ENCODE measurements at regions not wholly inside any gene's neighbourhood (a gene's known extent, or its start where the extent isn't known, plus 50 kb on each side); places are given as distances from the start of the nearest gene placed in this dataset.
A peak's percentile ranks its signal among the peaks of the same experiment; 100 is the strongest.

DNA sequence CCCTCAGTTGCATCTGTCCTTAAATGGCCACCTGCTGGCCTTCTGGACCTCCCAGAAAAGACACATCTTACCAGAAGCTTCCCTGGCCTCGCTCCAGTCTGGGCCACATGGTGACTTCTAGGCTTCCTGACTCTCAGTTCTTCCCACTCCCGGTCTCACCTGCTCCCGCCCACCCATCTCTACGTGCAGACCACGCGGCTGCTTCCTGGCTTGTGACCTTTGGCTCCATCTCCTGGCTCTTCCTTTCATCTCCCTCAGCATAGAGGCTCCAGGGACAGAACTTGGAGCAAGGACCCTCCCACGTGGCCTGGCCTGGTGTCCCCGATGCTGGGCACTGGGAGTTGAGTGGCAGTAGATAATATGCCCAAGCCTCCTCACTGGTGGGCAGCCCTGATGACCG lies 124.9 kb upstream of the IRF2BP2 start:
- no peaks in the 10 kb centered on the region for H3K27me3 ChIP-seq (replicated peaks in 1 of 4; ENCODE audit: control extremely low read depth in 1 of 4, control insufficient read depth in 3 of 4, insufficient read depth in 4 of 4, low read length in 3 of 4)
- Mint-ChIP-seq H3K27me3 (no peaks in the 10 kb centered on the region), H3K27ac (no peak overlapping the region), H3K9me3 (ENCODE audit: insufficient read depth) (no peaks in the 10 kb centered on the region), H3K4me1 (peaks cover 24% of the 10 kb centered on the region), H3K4me3 (no peak overlapping the region)
- H3K4me1 ChIP-seq (ENCODE audit: control insufficient read depth in 2 of 2, insufficient read depth in 2 of 2, low read length in 2 of 2): peaks cover 22 to 24% of the 10 kb centered on the region in 2 donors
- intact Hi-C loops (cut with micrococcal nuclease): no loop called here
- 80% methylated on average over 8 of the region's 9 CpGs for WGBS (ENCODE audit: insufficient coverage)
- DNase-seq: no peak
- no peaks in the 10 kb centered on the region for H3K36me3 ChIP-seq (replicated peaks in 1 of 2; ENCODE audit: control extremely low read depth in 1 of 2, control insufficient read depth in 1 of 2, extremely low read depth in 1 of 2, insufficient read depth in 2 of 2, low read length in 1 of 2)
- H4K20me1 ChIP-seq (ENCODE audit: control insufficient read depth, insufficient read depth, low read length, poor library complexity, severe bottlenecking): no peaks in the 10 kb centered on the region
- no peaks in the 10 kb centered on the region for H3K79me2 ChIP-seq (ENCODE audit: control insufficient read depth, insufficient read depth, low read length)
- TF ChIP-seq, protein P1, sequence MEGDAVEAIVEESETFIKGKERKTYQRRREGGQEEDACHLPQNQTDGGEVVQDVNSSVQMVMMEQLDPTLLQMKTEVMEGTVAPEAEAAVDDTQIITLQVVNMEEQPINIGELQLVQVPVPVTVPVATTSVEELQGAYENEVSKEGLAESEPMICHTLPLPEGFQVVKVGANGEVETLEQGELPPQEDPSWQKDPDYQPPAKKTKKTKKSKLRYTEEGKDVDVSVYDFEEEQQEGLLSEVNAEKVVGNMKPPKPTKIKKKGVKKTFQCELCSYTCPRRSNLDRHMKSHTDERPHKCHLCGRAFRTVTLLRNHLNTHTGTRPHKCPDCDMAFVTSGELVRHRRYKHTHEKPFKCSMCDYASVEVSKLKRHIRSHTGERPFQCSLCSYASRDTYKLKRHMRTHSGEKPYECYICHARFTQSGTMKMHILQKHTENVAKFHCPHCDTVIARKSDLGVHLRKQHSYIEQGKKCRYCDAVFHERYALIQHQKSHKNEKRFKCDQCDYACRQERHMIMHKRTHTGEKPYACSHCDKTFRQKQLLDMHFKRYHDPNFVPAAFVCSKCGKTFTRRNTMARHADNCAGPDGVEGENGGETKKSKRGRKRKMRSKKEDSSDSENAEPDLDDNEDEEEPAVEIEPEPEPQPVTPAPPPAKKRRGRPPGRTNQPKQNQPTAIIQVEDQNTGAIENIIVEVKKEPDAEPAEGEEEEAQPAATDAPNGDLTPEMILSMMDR (IDR thresholded peaks at IDR 0.05): no peak
- TF ChIP-seq EZH2 (IDR thresholded peaks at IDR 0.05; ENCODE audit: borderline replicate concordance, insufficient read depth, low read depth, low read length, poor library complexity, severe bottlenecking): no peak
- no peaks in the 10 kb centered on the region for H3K9me3 ChIP-seq (ENCODE audit: control extremely low read depth in 1 of 3, control insufficient read depth in 2 of 3, insufficient read depth in 1 of 3, low read length in 2 of 3)
- ATAC-seq (ENCODE audit: low read depth): no peak
- H3K4me2 ChIP-seq (replicated peaks; ENCODE audit: low read depth, low read length, poor library complexity, severe bottlenecking): no peak overlapping the region
- H3K9ac ChIP-seq (ENCODE audit: low read length): no peak overlapping the region
- ChIA-PET POLR2A (interaction anchor here (1.0 kb wide), 1 partner anchor 123 kb away, joined by 3 read pairs; no protein-coding TSS in a partner anchor), CTCF (no interaction called here)
- no peak overlapping the region for H3K4me3 ChIP-seq (ENCODE audit: control extremely low read depth in 1 of 5, extremely low read depth in 1 of 5, insufficient read depth in 1 of 5, low read depth in 2 of 5, low read length in 4 of 5)
- H2AFZ ChIP-seq (ENCODE audit: insufficient read depth, low read depth, low read length, poor library complexity, severe bottlenecking): no peak overlapping the region
- no peak overlapping the region for H3K27ac ChIP-seq (ENCODE audit: low read length in 2 of 2)

DNA sequence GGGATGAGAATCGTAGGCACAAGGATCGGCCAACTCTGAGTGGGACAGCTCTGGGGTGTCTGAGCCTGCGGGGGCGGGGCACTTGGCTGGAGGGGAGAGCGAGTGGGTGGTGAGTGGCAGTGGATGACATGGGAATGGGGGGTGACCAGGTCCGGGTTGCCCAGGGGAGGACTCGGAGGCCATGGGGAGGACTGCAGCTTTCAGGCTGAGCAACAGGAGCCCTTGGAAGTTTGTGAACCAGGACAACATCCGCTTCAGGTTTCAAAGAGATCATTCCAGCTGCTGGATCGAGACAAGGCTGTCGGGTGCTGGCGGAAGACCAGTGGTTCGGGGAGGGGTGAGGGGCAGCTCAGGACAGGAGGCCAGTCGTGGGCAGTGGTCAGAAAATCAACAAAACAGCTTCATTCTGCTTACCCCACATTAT lies 124.4 kb upstream of the IRF2BP2 start:
- Mint-ChIP-seq H3K4me1 (peaks cover 26% of the 10 kb centered on the region), H3K4me3 (no peak overlapping the region), H3K27ac (peak overlapping the region; percentile 16), H3K27me3 (no peaks in the 10 kb centered on the region), H3K9me3 (ENCODE audit: insufficient read depth) (no peaks in the 10 kb centered on the region)
- intact Hi-C loops (cut with micrococcal nuclease): no loop called here
- no peak for TF ChIP-seq EZH2 (IDR thresholded peaks at IDR 0.05; ENCODE audit: borderline replicate concordance, insufficient read depth, low read depth, low read length, poor library complexity, severe bottlenecking)
- TF ChIP-seq, protein P1 (IDR thresholded peaks at IDR 0.05): no peak
- H3K4me1 ChIP-seq (ENCODE audit: control insufficient read depth in 2 of 2, insufficient read depth in 2 of 2, low read length in 2 of 2): peaks cover 22 to 24% of the 10 kb centered on the region in 2 donors
- no peaks in the 10 kb centered on the region for H3K79me2 ChIP-seq (ENCODE audit: control insufficient read depth, insufficient read depth, low read length)
- H3K36me3 ChIP-seq (replicated peaks in 1 of 2; ENCODE audit: control extremely low read depth in 1 of 2, control insufficient read depth in 1 of 2, extremely low read depth in 1 of 2, insufficient read depth in 2 of 2, low read length in 1 of 2): no peaks in the 10 kb centered on the region
- DNase-seq: no peak
- H2AFZ ChIP-seq (ENCODE audit: insufficient read depth, low read depth, low read length, poor library complexity, severe bottlenecking): no peak overlapping the region
- H3K4me3 ChIP-seq (ENCODE audit: control extremely low read depth in 1 of 5, extremely low read depth in 1 of 5, insufficient read depth in 1 of 5, low read depth in 2 of 5, low read length in 4 of 5): no peak overlapping the region
- no peaks in the 10 kb centered on the region for H3K9me3 ChIP-seq (ENCODE audit: control extremely low read depth in 1 of 3, control insufficient read depth in 2 of 3, insufficient read depth in 1 of 3, low read length in 2 of 3)
- POLR2A ChIA-PET: no interaction called here
- no peak overlapping the region for H3K27ac ChIP-seq (ENCODE audit: low read length in 2 of 2)
- H4K20me1 ChIP-seq (ENCODE audit: control insufficient read depth, insufficient read depth, low read length, poor library complexity, severe bottlenecking): no peaks in the 10 kb centered on the region
- H3K9ac ChIP-seq (ENCODE audit: low read length): no peak overlapping the region
- H3K27me3 ChIP-seq (replicated peaks in 1 of 4; ENCODE audit: control extremely low read depth in 1 of 4, control insufficient read depth in 3 of 4, insufficient read depth in 4 of 4, low read length in 3 of 4): no peaks in the 10 kb centered on the region
- ATAC-seq (ENCODE audit: low read depth): no peak
- CTCF ChIA-PET: interaction anchor here (1.3 kb wide), 1 partner anchor 349 kb away, joined by 3 read pairs; no protein-coding TSS in a partner anchor
- 95% methylated on average over 13 of the region's 13 CpGs for WGBS (ENCODE audit: insufficient coverage)
- H3K4me2 ChIP-seq (replicated peaks; ENCODE audit: low read depth, low read length, poor library complexity, severe bottlenecking): no peak overlapping the region
